ENCODE measurements at regions not wholly inside any gene's neighbourhood (a gene's known extent, or its start where the extent isn't known, plus 50 kb on each side); places are given as distances from the start of the nearest gene placed in this dataset.

DNA sequence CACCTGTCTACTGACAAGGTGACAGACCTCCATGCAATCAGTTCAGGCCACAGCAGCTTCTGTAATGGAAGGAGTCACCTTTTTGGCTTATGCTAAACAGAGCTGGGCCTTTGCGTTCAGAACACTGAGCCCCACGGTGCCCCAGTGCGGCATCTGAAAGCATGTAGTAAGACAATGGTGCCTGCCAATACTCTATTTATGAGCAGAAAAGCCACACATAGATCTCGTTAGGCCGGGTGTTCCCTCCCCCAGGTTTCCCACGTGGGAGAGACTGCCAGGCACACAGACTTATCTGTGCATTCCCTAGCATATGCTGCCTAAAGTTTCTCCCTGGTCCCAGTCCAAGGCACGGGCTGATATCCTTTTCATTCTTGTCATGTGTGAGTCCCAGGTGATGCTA, 150.9 kb downstream of the ACTR3 start:
- TF ChIP-seq, protein P1, sequence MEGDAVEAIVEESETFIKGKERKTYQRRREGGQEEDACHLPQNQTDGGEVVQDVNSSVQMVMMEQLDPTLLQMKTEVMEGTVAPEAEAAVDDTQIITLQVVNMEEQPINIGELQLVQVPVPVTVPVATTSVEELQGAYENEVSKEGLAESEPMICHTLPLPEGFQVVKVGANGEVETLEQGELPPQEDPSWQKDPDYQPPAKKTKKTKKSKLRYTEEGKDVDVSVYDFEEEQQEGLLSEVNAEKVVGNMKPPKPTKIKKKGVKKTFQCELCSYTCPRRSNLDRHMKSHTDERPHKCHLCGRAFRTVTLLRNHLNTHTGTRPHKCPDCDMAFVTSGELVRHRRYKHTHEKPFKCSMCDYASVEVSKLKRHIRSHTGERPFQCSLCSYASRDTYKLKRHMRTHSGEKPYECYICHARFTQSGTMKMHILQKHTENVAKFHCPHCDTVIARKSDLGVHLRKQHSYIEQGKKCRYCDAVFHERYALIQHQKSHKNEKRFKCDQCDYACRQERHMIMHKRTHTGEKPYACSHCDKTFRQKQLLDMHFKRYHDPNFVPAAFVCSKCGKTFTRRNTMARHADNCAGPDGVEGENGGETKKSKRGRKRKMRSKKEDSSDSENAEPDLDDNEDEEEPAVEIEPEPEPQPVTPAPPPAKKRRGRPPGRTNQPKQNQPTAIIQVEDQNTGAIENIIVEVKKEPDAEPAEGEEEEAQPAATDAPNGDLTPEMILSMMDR (IDR thresholded peaks at IDR 0.05; ENCODE audit: low read depth, low read length), result no peak
- TF ChIP-seq POLR2A (IDR thresholded peaks at IDR 0.05; ENCODE audit: extremely low read depth, insufficient read length) (no peak), MYC (IDR thresholded peaks at IDR 0.05; ENCODE audit: low read depth, low read length) (no peak)
- TF ChIP-seq, protein P2, sequence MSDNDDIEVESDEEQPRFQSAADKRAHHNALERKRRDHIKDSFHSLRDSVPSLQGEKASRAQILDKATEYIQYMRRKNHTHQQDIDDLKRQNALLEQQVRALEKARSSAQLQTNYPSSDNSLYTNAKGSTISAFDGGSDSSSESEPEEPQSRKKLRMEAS (IDR thresholded peaks at IDR 0.05; ENCODE audit: low read depth, low read length), result no peak

Data from NB4 (cell line).